ENCODE measurements at regions not wholly inside any gene's neighbourhood (a gene's known extent, or its start where the extent isn't known, plus 50 kb on each side); places are given as distances from the start of the nearest gene placed in this dataset.

GRCh38 chr3:194257151-194257621 is 93.9 kb downstream of the CPN2 start:
- TF ChIP-seq, protein P1, sequence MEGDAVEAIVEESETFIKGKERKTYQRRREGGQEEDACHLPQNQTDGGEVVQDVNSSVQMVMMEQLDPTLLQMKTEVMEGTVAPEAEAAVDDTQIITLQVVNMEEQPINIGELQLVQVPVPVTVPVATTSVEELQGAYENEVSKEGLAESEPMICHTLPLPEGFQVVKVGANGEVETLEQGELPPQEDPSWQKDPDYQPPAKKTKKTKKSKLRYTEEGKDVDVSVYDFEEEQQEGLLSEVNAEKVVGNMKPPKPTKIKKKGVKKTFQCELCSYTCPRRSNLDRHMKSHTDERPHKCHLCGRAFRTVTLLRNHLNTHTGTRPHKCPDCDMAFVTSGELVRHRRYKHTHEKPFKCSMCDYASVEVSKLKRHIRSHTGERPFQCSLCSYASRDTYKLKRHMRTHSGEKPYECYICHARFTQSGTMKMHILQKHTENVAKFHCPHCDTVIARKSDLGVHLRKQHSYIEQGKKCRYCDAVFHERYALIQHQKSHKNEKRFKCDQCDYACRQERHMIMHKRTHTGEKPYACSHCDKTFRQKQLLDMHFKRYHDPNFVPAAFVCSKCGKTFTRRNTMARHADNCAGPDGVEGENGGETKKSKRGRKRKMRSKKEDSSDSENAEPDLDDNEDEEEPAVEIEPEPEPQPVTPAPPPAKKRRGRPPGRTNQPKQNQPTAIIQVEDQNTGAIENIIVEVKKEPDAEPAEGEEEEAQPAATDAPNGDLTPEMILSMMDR (IDR thresholded peaks at IDR 0.05) = no peak
- no peak for TF ChIP-seq POLR2A (IDR thresholded peaks at IDR 0.05)
